Brain microvascular endothelial cell (primary cell): ENCODE measurements at regions not wholly inside any gene's neighbourhood (a gene's known extent, or its start where the extent isn't known, plus 50 kb on each side); places are given as distances from the start of the nearest gene placed in this dataset.

Experiments used
- DNase-seq: peaks from one replicate; pipeline ENCODE4 v3.0.0-alpha.2; 2020
- H3K27ac ChIP-seq: fragments of 250-450 bp; sonication (Bioruptor Pico); 2 replicates; pipeline ENCODE4 v1.5.1; 2020; ENCODE audit warnings: mild to moderate bottlenecking, moderate library complexity
- H3K27me3 ChIP-seq: fragments of 250-450 bp; sonication (Bioruptor Pico); replicated peaks from 2 replicates; pipeline ENCODE4 v1.5.1; 2020; ENCODE audit warnings: mild to moderate bottlenecking
- H3K36me3 ChIP-seq: fragments of 250-450 bp; sonication (Bioruptor Pico); replicated peaks from 2 replicates; pipeline ENCODE4 v1.5.1; 2020; ENCODE audit warnings: mild to moderate bottlenecking
- H3K4me3 ChIP-seq: 2 replicates; pipeline ENCODE4 v1.5.1; 2011; ENCODE audit warnings: low read depth, mild to moderate bottlenecking, control low read depth, low read length, moderate library complexity
- in situ Hi-C: cut with HindIII; loops from 2 replicates; pipeline ENCODE4 v1.10.0; 2017; ENCODE audit warnings: low sequenced_read_pairs, low pct_ligation_motif_present
- TF ChIP-seq, protein P1 (sequence below): IDR thresholded peaks from 2 replicates; pipeline ENCODE4 v1.5.1; 2011; ENCODE audit warnings: low read depth, mild to moderate bottlenecking, moderate library complexity, low read length, control low read depth, inconsistent platforms; ENCODE audit errors: missing control alignments

DNA sequence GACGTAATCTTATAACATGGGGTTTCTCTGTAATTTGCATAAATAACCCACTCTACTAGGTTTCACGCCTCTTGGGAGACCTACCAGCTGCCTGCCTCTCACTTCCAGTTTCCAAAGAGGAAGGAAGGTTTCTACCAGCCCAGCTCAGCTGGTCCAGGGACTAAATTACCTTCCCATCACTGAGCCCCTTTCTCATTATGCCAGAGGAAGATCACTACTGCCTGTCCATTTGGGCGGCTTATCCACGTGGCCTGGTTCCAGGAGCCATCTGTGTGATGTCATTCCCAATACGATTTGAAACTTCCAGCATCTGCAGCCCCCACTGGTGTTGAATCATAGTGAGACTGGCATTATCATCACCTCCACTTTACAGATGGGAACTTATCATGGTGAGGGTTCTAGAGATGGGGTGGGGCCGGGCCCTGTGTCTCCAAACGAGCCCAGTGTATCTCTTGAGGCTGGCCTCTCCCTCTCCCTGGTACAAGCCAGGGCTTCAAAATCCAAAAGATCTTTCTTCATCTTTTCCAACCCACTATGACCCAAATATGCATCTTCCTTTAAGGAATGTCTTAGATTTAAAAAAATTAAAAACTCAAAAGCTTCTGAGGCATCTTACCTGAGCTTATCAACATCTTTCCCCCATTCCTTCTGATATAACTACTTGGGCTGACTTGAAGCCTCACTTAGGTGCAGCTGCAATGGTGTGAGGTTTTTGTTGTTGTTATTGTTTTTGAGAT lies 140.8 kb downstream of the DDX1 start:
- peaks cover 11% of the 10 kb centered on the region for H3K27me3 ChIP-seq
- no peak overlapping the region for H3K27ac ChIP-seq
- no peak for DNase-seq
- H3K4me3 ChIP-seq = no peak overlapping the region
- in situ Hi-C loops = no loop called here
- no peaks in the 10 kb centered on the region for H3K36me3 ChIP-seq
- TF ChIP-seq, protein P1, sequence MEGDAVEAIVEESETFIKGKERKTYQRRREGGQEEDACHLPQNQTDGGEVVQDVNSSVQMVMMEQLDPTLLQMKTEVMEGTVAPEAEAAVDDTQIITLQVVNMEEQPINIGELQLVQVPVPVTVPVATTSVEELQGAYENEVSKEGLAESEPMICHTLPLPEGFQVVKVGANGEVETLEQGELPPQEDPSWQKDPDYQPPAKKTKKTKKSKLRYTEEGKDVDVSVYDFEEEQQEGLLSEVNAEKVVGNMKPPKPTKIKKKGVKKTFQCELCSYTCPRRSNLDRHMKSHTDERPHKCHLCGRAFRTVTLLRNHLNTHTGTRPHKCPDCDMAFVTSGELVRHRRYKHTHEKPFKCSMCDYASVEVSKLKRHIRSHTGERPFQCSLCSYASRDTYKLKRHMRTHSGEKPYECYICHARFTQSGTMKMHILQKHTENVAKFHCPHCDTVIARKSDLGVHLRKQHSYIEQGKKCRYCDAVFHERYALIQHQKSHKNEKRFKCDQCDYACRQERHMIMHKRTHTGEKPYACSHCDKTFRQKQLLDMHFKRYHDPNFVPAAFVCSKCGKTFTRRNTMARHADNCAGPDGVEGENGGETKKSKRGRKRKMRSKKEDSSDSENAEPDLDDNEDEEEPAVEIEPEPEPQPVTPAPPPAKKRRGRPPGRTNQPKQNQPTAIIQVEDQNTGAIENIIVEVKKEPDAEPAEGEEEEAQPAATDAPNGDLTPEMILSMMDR = no peak

DNA sequence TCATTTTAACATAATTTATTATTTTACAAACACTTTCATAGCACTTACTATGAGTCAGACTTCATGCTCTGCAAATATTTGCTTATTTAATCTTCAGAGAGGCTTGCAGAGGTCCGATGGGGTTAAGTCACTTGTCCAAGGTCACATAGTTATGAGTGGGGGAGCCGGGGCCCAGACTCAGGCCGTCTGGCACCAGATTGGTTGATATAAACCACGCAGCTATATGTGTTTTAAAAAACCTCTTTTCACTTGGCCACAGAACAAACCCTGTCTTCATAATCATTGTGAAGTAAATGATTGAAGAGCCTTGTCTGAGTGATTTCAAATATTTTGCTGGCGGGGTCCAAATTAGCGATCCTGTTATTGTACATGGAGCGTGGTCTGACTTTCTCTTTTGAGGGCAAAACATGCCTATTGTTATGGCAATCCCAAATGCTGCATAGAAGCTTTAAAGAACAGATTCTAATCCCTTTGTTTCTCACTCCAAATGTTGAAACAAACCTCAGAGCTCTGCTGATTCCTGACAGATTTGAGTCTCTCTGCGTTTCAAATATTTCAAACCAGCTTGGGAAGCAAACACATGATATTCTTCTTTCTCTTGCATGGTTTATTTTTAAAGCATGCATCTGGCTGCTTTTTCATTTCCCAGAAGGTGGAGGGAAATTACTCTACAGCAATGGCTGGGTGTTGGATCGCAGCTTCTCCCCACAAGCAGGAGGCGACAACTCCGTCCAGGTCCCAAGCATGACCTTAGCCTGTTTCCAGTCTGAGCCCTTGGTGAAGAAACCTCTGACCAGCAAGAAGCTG lies 142.4 kb downstream of the DDX1 start:
- TF ChIP-seq, protein P1 = no peak
- no peaks in the 10 kb centered on the region for H3K36me3 ChIP-seq
- peak; percentile 18 for DNase-seq
- peaks cover 11% of the 10 kb centered on the region for H3K27me3 ChIP-seq
- no peak overlapping the region for H3K27ac ChIP-seq
- H3K4me3 ChIP-seq = no peak overlapping the region
- in situ Hi-C loops = no loop called here

DNA sequence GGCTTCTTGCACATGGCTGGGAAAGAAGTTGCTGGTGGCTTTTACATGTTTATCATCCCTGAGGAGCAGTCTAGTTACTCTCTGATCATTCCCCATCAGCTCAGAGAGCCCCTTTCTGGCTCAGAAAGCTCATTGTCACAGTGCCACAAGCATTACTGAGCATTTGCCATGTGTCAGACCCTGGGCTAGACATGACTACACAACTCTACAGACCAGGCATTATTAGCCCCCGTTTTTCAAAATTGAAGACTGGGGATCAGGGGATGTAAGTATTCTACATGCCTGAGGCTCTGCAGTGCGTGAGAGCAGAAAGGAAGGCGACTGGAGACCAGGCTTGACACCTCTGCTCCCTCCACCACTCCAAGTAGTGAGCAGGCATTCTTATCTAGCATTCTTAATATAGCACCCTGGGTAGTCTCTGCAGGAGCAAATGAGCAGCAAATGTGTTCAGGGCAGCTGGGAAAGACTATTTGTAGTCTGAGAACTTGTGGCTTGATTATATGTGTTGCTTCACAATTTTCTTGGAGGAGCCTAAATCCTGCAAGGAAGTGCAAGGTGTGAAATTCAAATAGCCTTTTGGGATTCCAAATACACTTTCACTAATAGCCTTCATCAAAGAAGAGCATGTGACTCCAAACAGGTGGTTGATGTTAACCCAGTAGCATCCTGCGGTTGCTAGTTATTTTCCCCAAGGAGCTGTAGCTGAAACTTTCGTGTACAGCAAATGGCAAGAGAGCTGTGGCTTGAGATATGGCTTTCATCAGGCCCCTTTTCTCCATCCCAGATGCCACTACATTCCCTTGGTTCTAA lies 143.2 kb downstream of the DDX1 start:
- in situ Hi-C loops = no loop called here
- TF ChIP-seq, protein P1 = no peak

GRCh38 chr2:15735484-15736326 lies 144.0 kb downstream of the DDX1 start:
- no peak for DNase-seq
- H3K4me3 ChIP-seq = no peak overlapping the region
- H3K36me3 ChIP-seq = no peaks in the 10 kb centered on the region
- no peak overlapping the region for H3K27ac ChIP-seq
- TF ChIP-seq, protein P1 = no peak
- in situ Hi-C loops = no loop called here
- H3K27me3 ChIP-seq = peaks cover 11% of the 10 kb centered on the region

More for the DNA sequence above, 143.2 kb downstream of the DDX1 start:
- Histone ChIP-seq H3K27ac (no peak overlapping the region), H3K27me3 (peaks cover 11% of the 10 kb centered on the region), H3K36me3 (no peaks in the 10 kb centered on the region), H3K4me3 (no peak overlapping the region)
- DNase-seq = peak; percentile 18
